ENCODE measurements at regions not wholly inside any gene's neighbourhood (a gene's known extent, or its start where the extent isn't known, plus 50 kb on each side); places are given as distances from the start of the nearest gene placed in this dataset.
A peak's percentile ranks its signal among the peaks of the same experiment; 100 is the strongest.

GRCh38 chr1:231091831-231092301 lies 51.8 kb upstream of the FAM89A start:
- peak; percentile 51 for TF ChIP-seq CTCF (IDR thresholded peaks at IDR 0.05; ENCODE audit: insufficient read depth, low read length, poor library complexity, severe bottlenecking)
- no peak for TF ChIP-seq EZH2phosphoT487 (conservative IDR thresholded peaks at IDR 0.05; ENCODE audit: low read length)
